Activated CD8-positive, alpha-beta T cell treated with anti-CD3 and anti-CD28 coated beads, Interleukin-2, amount 10 ng/mL, durations not matched to agents 7 days and 5 days (primary cell): ENCODE measurements at regions not wholly inside any gene's neighbourhood (a gene's known extent, or its start where the extent isn't known, plus 50 kb on each side); places are given as distances from the start of the nearest gene placed in this dataset.

Experiments used
- ATAC-seq: fragments of 150-1000 bp; cut with Tn5 transposase; one replicate; pipeline ENCODE4 v1.10.0; 2021; ENCODE audit warnings: moderate library complexity
- CTCF ChIA-PET: fragments of 350-600 bp; sonication (Branson Sonifier 250); formaldehyde crosslinking; loops from one replicate; lab custom pipeline; 2021; ENCODE audit warnings: antibody characterized with exemption; lab: Charles Lee
- POLR2A ChIA-PET: fragments of 350-600 bp; sonication (Branson Sonifier 250); formaldehyde crosslinking; loops from one replicate; lab custom pipeline; 2021; ENCODE audit warnings: antibody characterized with exemption; lab: Charles Lee
- DNase-seq: peaks from one replicate; pipeline ENCODE4 v3.0.0-alpha.2; 2020
- H3K27ac Mint-ChIP-seq: one replicate; pipeline ENCODE4 v1.8.0; 2021; ENCODE audit warnings: mild to moderate bottlenecking, mixed read lengths
- H3K27me3 Mint-ChIP-seq: one replicate; pipeline ENCODE4 v1.8.0; 2021; ENCODE audit warnings: low read depth, mixed read lengths
- H3K36me3 Mint-ChIP-seq: one replicate; pipeline ENCODE4 v1.8.0; 2021; ENCODE audit warnings: low read depth, mixed read lengths
- H3K4me1 Mint-ChIP-seq: one replicate; pipeline ENCODE4 v1.8.0; 2021; ENCODE audit warnings: low read depth, mixed read lengths
- H3K4me3 Mint-ChIP-seq: one replicate; pipeline ENCODE4 v1.8.0; 2021; ENCODE audit warnings: mild to moderate bottlenecking, mixed read lengths
- H3K9me3 Mint-ChIP-seq: one replicate; pipeline ENCODE4 v1.8.0; 2022; ENCODE audit warnings: mixed read lengths; ENCODE audit not compliant: insufficient read depth

DNA sequence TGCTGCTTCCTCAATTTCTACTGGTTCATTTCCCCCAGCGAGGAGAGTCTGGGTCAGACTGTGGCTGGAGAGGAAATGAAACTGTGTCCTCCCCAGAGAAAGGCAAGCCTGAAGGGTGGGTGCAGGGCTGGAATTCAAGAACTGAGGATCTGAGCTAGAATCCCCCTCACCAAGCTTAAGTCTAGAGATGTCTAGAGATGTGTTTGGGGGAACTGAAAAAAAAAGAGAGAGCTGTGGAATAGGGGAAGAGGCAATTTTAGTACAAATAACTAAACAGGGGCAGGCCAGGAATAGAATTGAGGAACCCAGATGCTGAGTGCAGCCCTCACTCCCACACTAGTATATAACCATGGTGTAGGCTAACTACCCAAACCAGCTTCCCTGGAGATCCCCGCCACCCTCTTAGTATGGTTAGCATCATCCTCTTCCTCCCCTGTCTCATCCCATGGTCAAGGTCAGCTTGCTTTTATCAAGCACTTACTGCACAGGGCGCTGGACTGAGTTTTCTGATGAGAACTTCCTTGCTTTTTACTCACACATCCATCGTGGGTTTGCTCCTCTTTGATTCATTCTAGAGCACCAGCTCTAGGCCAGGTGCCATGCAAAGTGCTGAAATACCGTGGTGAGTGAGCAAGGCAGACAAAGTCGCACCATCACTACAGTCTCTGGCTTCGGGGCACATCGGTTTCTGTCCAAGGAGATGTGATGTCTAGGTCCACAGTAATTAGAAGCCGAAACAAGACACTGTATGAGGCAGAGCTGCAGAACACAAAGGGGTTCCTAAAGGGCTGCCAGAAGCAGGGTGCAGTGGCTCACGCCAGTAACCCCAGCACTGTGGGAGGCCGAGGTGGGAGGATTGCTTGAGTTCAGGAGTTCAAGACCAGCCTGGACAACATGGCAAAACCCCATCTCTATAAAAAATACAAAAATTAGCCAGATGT lies 112.9 kb upstream of the IPO9 start:
- POLR2A ChIA-PET = no interaction called here
- no peak for DNase-seq
- CTCF ChIA-PET = interaction anchor here (0.7 kb wide), 1 partner anchor 12 kb away, joined by 3 read pairs; no protein-coding TSS in a partner anchor
- no peaks in the 10 kb centered on the region for H3K4me1 Mint-ChIP-seq
- no peaks in the 10 kb centered on the region for H3K27me3 Mint-ChIP-seq
- ATAC-seq = no peak
- H3K4me3 Mint-ChIP-seq = no peak overlapping the region
- H3K36me3 Mint-ChIP-seq = no peaks in the 10 kb centered on the region
- no peaks in the 10 kb centered on the region for H3K9me3 Mint-ChIP-seq
- H3K27ac Mint-ChIP-seq = no peak overlapping the region

- H3K36me3 Mint-ChIP-seq = no peaks in the 10 kb centered on the region
- H3K4me1 Mint-ChIP-seq = no peaks in the 10 kb centered on the region
- DNase-seq (no peak), ATAC-seq (no peak)
- no peak overlapping the region for H3K4me3 Mint-ChIP-seq
- CTCF ChIA-PET = interaction anchor here (0.7 kb wide), 1 partner anchor 13 kb away, joined by 3 read pairs; no protein-coding TSS in a partner anchor
- no peaks in the 10 kb centered on the region for H3K27me3 Mint-ChIP-seq
- POLR2A ChIA-PET = no interaction called here
- no peak overlapping the region for H3K27ac Mint-ChIP-seq
- no peaks in the 10 kb centered on the region for H3K9me3 Mint-ChIP-seq
Observed at GRCh38 chr1:201716742-201717135, 112.2 kb upstream of the IPO9 start.

DNA sequence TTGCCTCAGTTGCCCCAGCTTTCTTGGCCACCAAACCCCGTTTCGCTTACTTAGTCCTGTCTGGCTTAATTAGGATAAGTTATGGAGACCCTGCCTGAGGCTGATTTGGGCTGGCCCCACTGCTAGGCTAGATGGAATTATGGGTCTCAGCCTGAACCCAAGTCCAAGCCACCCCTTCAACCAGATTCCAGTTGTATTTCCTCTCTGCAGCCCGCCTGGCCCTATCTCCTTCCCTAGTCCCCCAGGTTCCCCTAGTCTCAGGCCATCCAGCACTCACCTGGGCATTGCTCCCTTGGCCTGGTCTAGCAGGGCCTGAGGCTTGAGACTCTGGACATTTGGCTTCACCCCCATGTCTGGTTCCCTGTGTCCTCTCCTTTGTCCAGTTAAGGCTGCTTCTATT lies 111.7 kb upstream of the IPO9 start:
- ChIA-PET CTCF (interaction anchor here (0.6 to 0.7 kb wide), 2 partner anchors 8 to 14 kb away, joined by 3 read pairs; no protein-coding TSS in a partner anchor), POLR2A (no interaction called here)
- no peak overlapping the region for H3K4me3 Mint-ChIP-seq
- H3K4me1 Mint-ChIP-seq = no peaks in the 10 kb centered on the region
- no peak overlapping the region for H3K27ac Mint-ChIP-seq
- peaks cover 2% of the 10 kb centered on the region for H3K27me3 Mint-ChIP-seq
- ATAC-seq = no peak
- no peaks in the 10 kb centered on the region for H3K9me3 Mint-ChIP-seq
- DNase-seq = no peak
- H3K36me3 Mint-ChIP-seq = no peaks in the 10 kb centered on the region

- DNase-seq (no peak), ATAC-seq (no peak)
- POLR2A ChIA-PET = no interaction called here
- Mint-ChIP-seq H3K27ac (no peak overlapping the region), H3K27me3 (peaks cover 2% of the 10 kb centered on the region), H3K9me3 (no peaks in the 10 kb centered on the region), H3K4me3 (no peak overlapping the region), H3K36me3 (no peaks in the 10 kb centered on the region), H3K4me1 (no peaks in the 10 kb centered on the region)
- CTCF ChIA-PET = interaction anchor here (3.5 kb wide), 1 partner anchor 9 kb away, joined by 13 read pairs; no protein-coding TSS in a partner anchor
Observed at GRCh38 chr1:201718346-201719202, 110.4 kb upstream of the IPO9 start.

GRCh38 chr1:201719812-201720521 lies 109.0 kb upstream of the IPO9 start:
- no peak overlapping the region for H3K4me3 Mint-ChIP-seq
- ChIA-PET POLR2A (interaction anchor here (0.6 kb wide), 1 partner anchor 17 kb away, joined by 3 read pairs; no protein-coding TSS in a partner anchor), CTCF (interaction anchor here (3.5 kb wide), 1 partner anchor 11 kb away, joined by 13 read pairs; no protein-coding TSS in a partner anchor)
- peaks cover 4% of the 10 kb centered on the region for H3K27me3 Mint-ChIP-seq
- H3K27ac Mint-ChIP-seq = no peak overlapping the region
- H3K36me3 Mint-ChIP-seq = no peaks in the 10 kb centered on the region
- DNase-seq = no peak
- H3K4me1 Mint-ChIP-seq = no peaks in the 10 kb centered on the region
- ATAC-seq = no peak
- H3K9me3 Mint-ChIP-seq = no peaks in the 10 kb centered on the region

GRCh38 chr1:201720522-201720844 lies 108.5 kb upstream of the IPO9 start:
- H3K27me3 Mint-ChIP-seq = peaks cover 4% of the 10 kb centered on the region
- no peaks in the 10 kb centered on the region for H3K4me1 Mint-ChIP-seq
- no peaks in the 10 kb centered on the region for H3K36me3 Mint-ChIP-seq
- ATAC-seq (no peak), DNase-seq (no peak)
- H3K27ac Mint-ChIP-seq = no peak overlapping the region
- ChIA-PET POLR2A (interaction anchor here (0.6 kb wide), 1 partner anchor 16 kb away, joined by 3 read pairs; no protein-coding TSS in a partner anchor), CTCF (interaction anchor here (3.5 kb wide), 1 partner anchor 11 kb away, joined by 13 read pairs; no protein-coding TSS in a partner anchor)
- H3K9me3 Mint-ChIP-seq = no peaks in the 10 kb centered on the region
- no peak overlapping the region for H3K4me3 Mint-ChIP-seq

DNA sequence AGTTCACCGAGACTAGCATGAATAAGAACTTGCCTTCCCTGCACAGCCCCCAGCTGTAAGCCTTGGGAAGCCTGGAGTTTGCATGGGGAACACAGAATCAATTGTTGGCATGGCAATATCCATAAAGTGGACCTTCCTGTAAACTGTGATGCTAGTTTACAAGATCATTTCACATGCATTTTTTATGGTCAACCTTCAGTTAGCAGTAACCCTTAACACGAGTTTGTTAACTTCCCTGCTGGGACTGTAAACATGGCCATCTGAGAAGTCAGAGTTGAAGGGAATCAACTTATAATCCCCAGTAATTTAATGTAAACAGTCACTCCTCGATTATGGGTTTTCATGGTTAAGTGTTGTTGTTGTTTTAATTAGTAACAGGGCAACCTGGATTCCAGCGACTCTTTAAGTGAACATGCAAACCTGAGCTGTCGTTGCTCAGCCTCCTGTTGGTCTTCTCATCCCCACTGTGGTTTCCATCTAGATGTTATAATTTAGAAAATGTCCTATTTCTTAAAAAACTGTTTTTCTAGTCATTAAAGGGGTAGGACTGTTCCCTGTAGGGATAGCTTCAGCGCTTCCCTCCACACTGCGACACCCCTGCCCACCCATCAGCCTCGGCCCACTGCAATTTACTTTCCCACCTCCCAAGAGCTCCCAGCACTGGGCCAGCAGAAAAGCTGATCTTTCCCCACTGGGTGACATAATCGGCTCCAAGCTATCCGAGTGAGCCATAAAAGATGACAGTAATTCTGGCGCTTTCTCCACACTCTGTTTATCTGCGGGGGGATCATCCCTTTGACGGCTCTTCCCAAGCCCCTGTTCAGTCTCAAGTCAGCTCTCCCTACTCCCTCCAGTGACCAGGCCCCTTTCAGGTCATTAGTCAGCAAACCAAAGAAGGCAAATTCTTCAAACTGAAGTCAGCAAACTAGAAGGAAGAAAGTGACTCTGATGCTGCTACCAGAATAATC lies 107.6 kb upstream of the IPO9 start:
- Mint-ChIP-seq H3K9me3 (no peaks in the 10 kb centered on the region), H3K27me3 (peaks cover 5% of the 10 kb centered on the region), H3K36me3 (no peaks in the 10 kb centered on the region), H3K4me3 (no peak overlapping the region), H3K27ac (no peak overlapping the region), H3K4me1 (no peaks in the 10 kb centered on the region)
- ChIA-PET POLR2A (no interaction called here), CTCF (interaction anchor here (1.0 to 3.5 kb wide), 3 partner anchors 12 to 74 kb away, joined by 3 to 13 read pairs (median 3); no protein-coding TSS in a partner anchor)
- DNase-seq = no peak
- ATAC-seq = no peak

DNA sequence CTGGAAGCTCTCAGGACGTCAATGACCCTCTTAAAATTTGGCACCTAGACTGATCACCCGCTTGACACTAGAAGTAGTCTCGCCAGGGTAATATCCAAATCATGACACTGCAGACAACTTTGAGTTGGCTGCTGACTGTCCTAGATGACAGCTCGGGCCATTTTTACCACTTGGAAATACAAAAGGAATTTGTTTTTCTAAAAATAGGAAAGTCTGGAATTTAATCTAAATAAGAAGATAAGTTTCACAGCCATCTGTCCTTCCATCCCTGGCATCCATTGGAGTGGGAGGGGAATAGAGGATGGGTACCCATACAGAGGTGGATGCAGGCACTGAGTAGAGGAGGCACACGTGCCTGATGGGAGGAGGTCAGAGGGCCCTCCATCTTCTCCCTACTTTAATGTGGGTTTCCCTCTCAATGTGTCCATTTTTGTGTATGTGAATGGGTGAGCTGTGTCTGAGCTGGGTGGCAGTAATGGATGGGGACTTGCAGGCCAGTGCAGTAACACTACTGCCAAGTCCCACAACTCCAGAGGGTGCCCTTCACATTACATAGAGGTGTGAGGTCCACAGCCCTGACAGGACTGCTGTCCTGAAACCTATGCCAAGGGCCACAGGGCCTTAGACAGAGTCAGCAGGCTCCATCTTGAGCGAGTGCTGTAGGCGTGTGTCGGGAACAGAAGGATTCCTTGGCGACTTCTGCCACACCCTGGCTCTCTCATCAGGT lies 104.8 kb upstream of the IPO9 start:
- Mint-ChIP-seq H3K9me3 (no peaks in the 10 kb centered on the region), H3K27ac (no peak overlapping the region), H3K4me1 (no peaks in the 10 kb centered on the region), H3K36me3 (no peaks in the 10 kb centered on the region), H3K4me3 (no peak overlapping the region), H3K27me3 (peaks cover 8% of the 10 kb centered on the region)
- ChIA-PET CTCF (interaction anchor here (1.2 kb wide), 1 partner anchor 15 kb away, joined by 8 read pairs; no protein-coding TSS in a partner anchor), POLR2A (no interaction called here)
- no peak for ATAC-seq
- no peak for DNase-seq

GRCh38 chr1:201724766-201725118 lies 104.2 kb upstream of the IPO9 start:
- no peak for ATAC-seq
- Mint-ChIP-seq H3K27me3 (peaks cover 8% of the 10 kb centered on the region), H3K4me1 (no peaks in the 10 kb centered on the region), H3K36me3 (no peaks in the 10 kb centered on the region), H3K9me3 (no peaks in the 10 kb centered on the region), H3K4me3 (no peak overlapping the region), H3K27ac (no peak overlapping the region)
- ChIA-PET CTCF (no interaction called here), POLR2A (no interaction called here)
- no peak for DNase-seq

DNA sequence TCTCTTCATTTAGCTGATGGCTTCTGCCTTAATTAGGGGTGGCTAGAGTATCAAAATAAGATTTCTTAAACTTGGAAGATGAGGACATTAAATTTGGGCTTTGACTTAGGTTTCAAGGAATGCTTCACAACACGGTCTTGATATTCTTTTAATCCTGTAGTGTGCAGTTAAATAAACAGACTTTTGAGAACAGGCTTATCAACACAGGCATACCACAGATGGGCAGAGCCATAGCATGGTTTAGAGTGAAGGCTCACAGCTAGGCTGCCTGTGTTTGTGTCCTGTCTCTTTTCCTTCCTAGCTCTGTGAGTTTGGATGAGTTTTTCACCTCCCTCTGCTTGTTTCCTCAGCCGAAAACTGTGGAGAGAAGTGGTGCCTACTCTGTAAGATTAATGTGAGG lies 102.3 kb upstream of the IPO9 start:
- no peaks in the 10 kb centered on the region for H3K36me3 Mint-ChIP-seq
- POLR2A ChIA-PET = no interaction called here
- H3K27ac Mint-ChIP-seq = no peak overlapping the region
- no peaks in the 10 kb centered on the region for H3K4me1 Mint-ChIP-seq
- no peaks in the 10 kb centered on the region for H3K9me3 Mint-ChIP-seq
- no peak overlapping the region for H3K4me3 Mint-ChIP-seq
- no peak for DNase-seq
- no peak for ATAC-seq
- peaks cover 10% of the 10 kb centered on the region for H3K27me3 Mint-ChIP-seq
- CTCF ChIA-PET = no interaction called here
